Neural cell (in vitro differentiated cells): ENCODE measurements at regions not wholly inside any gene's neighbourhood (a gene's known extent, or its start where the extent isn't known, plus 50 kb on each side); places are given as distances from the start of the nearest gene placed in this dataset.

Experiments
- EP300 ChIP-seq: fragments of 450-650 bp; conservative IDR thresholded peaks from 2 replicates; pipeline ENCODE4 v1.6.1; 2014; ENCODE audit warnings: antibody characterized with exemption, mild to moderate bottlenecking, moderate library complexity; ENCODE audit not compliant: poor library complexity, severe bottlenecking
- POLR2AphosphoS5 ChIP-seq: IDR thresholded peaks from 2 replicates; pipeline ENCODE4 v1.6.1; 2012
- TF ChIP-seq, protein P1 (sequence below): fragments of 450-650 bp; IDR thresholded peaks from 2 replicates; pipeline ENCODE4 v1.5.1; 2014; ENCODE audit warnings: antibody characterized with exemption, mild to moderate bottlenecking, moderate library complexity; ENCODE audit not compliant: poor library complexity, severe bottlenecking

DNA sequence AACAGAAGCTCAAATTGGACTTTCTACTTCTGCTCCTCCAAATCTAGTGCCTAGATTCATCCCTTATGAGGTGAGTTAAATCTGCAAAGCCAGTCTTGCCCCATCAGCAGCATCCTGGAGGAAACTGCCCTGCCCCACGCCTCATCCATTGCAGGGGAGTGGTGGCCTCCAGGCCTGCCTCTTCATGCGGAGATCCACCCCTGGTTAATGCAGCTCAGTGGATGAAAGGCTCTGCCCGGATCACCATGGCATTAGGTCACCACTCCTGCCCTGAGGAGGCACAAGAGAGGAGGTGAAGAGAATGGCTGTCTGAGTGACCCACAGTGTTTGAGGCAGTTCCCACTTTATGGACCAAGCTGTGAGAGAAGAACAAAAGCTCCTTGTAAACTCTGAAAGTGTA is 218.1 kb downstream of the C12orf75 start:
- TF ChIP-seq, protein P1, sequence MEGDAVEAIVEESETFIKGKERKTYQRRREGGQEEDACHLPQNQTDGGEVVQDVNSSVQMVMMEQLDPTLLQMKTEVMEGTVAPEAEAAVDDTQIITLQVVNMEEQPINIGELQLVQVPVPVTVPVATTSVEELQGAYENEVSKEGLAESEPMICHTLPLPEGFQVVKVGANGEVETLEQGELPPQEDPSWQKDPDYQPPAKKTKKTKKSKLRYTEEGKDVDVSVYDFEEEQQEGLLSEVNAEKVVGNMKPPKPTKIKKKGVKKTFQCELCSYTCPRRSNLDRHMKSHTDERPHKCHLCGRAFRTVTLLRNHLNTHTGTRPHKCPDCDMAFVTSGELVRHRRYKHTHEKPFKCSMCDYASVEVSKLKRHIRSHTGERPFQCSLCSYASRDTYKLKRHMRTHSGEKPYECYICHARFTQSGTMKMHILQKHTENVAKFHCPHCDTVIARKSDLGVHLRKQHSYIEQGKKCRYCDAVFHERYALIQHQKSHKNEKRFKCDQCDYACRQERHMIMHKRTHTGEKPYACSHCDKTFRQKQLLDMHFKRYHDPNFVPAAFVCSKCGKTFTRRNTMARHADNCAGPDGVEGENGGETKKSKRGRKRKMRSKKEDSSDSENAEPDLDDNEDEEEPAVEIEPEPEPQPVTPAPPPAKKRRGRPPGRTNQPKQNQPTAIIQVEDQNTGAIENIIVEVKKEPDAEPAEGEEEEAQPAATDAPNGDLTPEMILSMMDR: no peak
- TF ChIP-seq POLR2AphosphoS5: no peak
- TF ChIP-seq EP300: no peak
